WTC11 (cell line): ENCODE measurements at regions not wholly inside any gene's neighbourhood (a gene's known extent, or its start where the extent isn't known, plus 50 kb on each side); places are given as distances from the start of the nearest gene placed in this dataset.

ENCODE experiments used
- ATAC-seq: fragments of 200-7000 bp; cut with Tn5 transposase; 2 replicates; pipeline ENCODE4 v1.10.0; 2021; ENCODE audit warnings: mild to moderate bottlenecking, moderate library complexity
- CTCF ChIA-PET: fragments of 300-600 bp; sonication (Branson Sonifier 250); formaldehyde crosslinking; loops from one replicate; lab custom pipeline; 2021; ENCODE audit warnings: antibody characterized with exemption; lab: Charles Lee
- POLR2A ChIA-PET: fragments of 350-600 bp; sonication (Branson Sonifier 250); formaldehyde crosslinking; loops from one replicate; lab custom pipeline; 2021; ENCODE audit warnings: antibody characterized with exemption; lab: Charles Lee
- DNase-seq: peaks from one replicate; pipeline ENCODE4 v3.0.0; 2021; ENCODE audit warnings: low spot score
- H3K27ac Mint-ChIP-seq: 2 replicates; pipeline ENCODE4 v1.8.0; 2021; ENCODE audit warnings: mixed read lengths
- H3K27me3 Mint-ChIP-seq: 2 replicates; pipeline ENCODE4 v1.8.0; 2021; ENCODE audit warnings: low read depth, mild to moderate bottlenecking, moderate library complexity, mixed read lengths
- H3K36me3 Mint-ChIP-seq: 2 replicates; pipeline ENCODE4 v1.8.0; 2021; ENCODE audit warnings: mixed read lengths
- H3K4me1 Mint-ChIP-seq: 2 replicates; pipeline ENCODE4 v1.8.0; 2022; ENCODE audit warnings: mixed read lengths
- H3K4me3 Mint-ChIP-seq: 2 replicates; pipeline ENCODE4 v1.8.0; 2021; ENCODE audit warnings: mild to moderate bottlenecking, moderate library complexity, mixed read lengths
- H3K9me3 Mint-ChIP-seq: 2 replicates; pipeline ENCODE4 v1.8.0; 2021; ENCODE audit warnings: mixed read lengths
- CBFB ChIP-seq: sonication (generic); formaldehyde crosslinking; IDR thresholded peaks from 2 replicates; pipeline ENCODE4 v1.8.1; 2022; ENCODE audit warnings: mild to moderate bottlenecking, low read depth, missing genetic modification reagents
- E2F1 ChIP-seq: sonication (generic); formaldehyde crosslinking; IDR thresholded peaks from 2 replicates; pipeline ENCODE4 v1.8.0; 2022; ENCODE audit warnings: mild to moderate bottlenecking, missing genetic modification reagents
- E2F4 ChIP-seq: sonication (generic); formaldehyde crosslinking; IDR thresholded peaks from 2 replicates; pipeline ENCODE4 v1.8.1; 2022; ENCODE audit warnings: low read depth, mild to moderate bottlenecking, moderate library complexity, missing genetic modification reagents, borderline replicate concordance
- ESRRA ChIP-seq: sonication (generic); formaldehyde crosslinking; IDR thresholded peaks from 2 replicates; pipeline ENCODE4 v1.8.1; 2022; ENCODE audit warnings: mild to moderate bottlenecking, missing genetic modification reagents, borderline replicate concordance
- FOXP4 ChIP-seq: sonication (generic); formaldehyde crosslinking; IDR thresholded peaks from 2 replicates; pipeline ENCODE4 v1.8.0; 2022; ENCODE audit warnings: mild to moderate bottlenecking, missing genetic modification reagents
- GRHL2 ChIP-seq: fragments of 250-450 bp; sonication (Bioruptor Pico); IDR thresholded peaks from 2 replicates; pipeline ENCODE4 v1.8.0; 2022; ENCODE audit warnings: mild to moderate bottlenecking, moderate library complexity; ENCODE audit not compliant: insufficient replicate concordance, severe bottlenecking
- HMGXB4 ChIP-seq: sonication (generic); formaldehyde crosslinking; IDR thresholded peaks from 2 replicates; pipeline ENCODE4 v1.8.1; 2023; ENCODE audit warnings: mild to moderate bottlenecking, moderate library complexity, missing genetic modification reagents
- IRF1 ChIP-seq: sonication (generic); formaldehyde crosslinking; IDR thresholded peaks from 2 replicates; pipeline ENCODE4 v1.8.0; 2023; ENCODE audit warnings: missing genetic modification reagents
- IRF2 ChIP-seq: sonication (generic); formaldehyde crosslinking; IDR thresholded peaks from 2 replicates; pipeline ENCODE4 v1.8.0; 2022; ENCODE audit warnings: low read depth, missing genetic modification reagents, borderline replicate concordance
- JUN ChIP-seq: sonication (generic); formaldehyde crosslinking; IDR thresholded peaks from 2 replicates; pipeline ENCODE4 v1.8.0; 2023; ENCODE audit warnings: mild to moderate bottlenecking, missing genetic modification reagents
- MLX ChIP-seq: sonication (generic); formaldehyde crosslinking; IDR thresholded peaks from 2 replicates; pipeline ENCODE4 v1.8.1; 2023; ENCODE audit warnings: mild to moderate bottlenecking, missing genetic modification reagents, moderate library complexity
- NFYB ChIP-seq: sonication (generic); formaldehyde crosslinking; conservative IDR thresholded peaks from 2 replicates; pipeline ENCODE4 v1.8.0; 2022; ENCODE audit warnings: low read depth, missing genetic modification reagents
- NR3C1 ChIP-seq: sonication (generic); formaldehyde crosslinking; conservative IDR thresholded peaks from 2 replicates; pipeline ENCODE4 v1.8.1; 2023; ENCODE audit warnings: low read depth, mild to moderate bottlenecking, missing genetic modification reagents
- RORB ChIP-seq: fragments of 250-450 bp; sonication (Bioruptor Pico); IDR thresholded peaks from 2 replicates; pipeline ENCODE4 v1.9.0; 2021; ENCODE audit warnings: mild to moderate bottlenecking
- SOX15 ChIP-seq: fragments of 250-450 bp; sonication (Bioruptor Pico); IDR thresholded peaks from 2 replicates; pipeline ENCODE4 v1.9.0; 2021; ENCODE audit warnings: mild to moderate bottlenecking
- TCF7 ChIP-seq: sonication (generic); formaldehyde crosslinking; IDR thresholded peaks from 2 replicates; pipeline ENCODE4 v1.8.0; 2022; ENCODE audit warnings: mild to moderate bottlenecking, low read depth, missing genetic modification reagents, moderate library complexity
- TP53 ChIP-seq: sonication (generic); formaldehyde crosslinking; IDR thresholded peaks from 2 replicates; pipeline ENCODE4 v1.8.1; 2023; ENCODE audit warnings: mild to moderate bottlenecking, missing genetic modification reagents
- USF1 ChIP-seq: sonication (generic); formaldehyde crosslinking; IDR thresholded peaks from 2 replicates; pipeline ENCODE4 v1.8.0; 2022; ENCODE audit warnings: mild to moderate bottlenecking, missing genetic modification reagents
- ZBTB43 ChIP-seq: sonication (generic); formaldehyde crosslinking; IDR thresholded peaks from 2 replicates; pipeline ENCODE4 v1.8.1; 2023; ENCODE audit warnings: mild to moderate bottlenecking, missing genetic modification reagents
- ZMAT4 ChIP-seq: fragments of 250-450 bp; sonication (Bioruptor Pico); IDR thresholded peaks from 2 replicates; pipeline ENCODE4 v1.9.0; 2021; ENCODE audit warnings: mild to moderate bottlenecking
- ZNF219 ChIP-seq: sonication (generic); formaldehyde crosslinking; IDR thresholded peaks from 2 replicates; pipeline ENCODE4 v1.8.0; 2023; ENCODE audit warnings: missing genetic modification reagents, mild to moderate bottlenecking, borderline replicate concordance
- ZNF396 ChIP-seq: fragments of 250-450 bp; sonication (Bioruptor Pico); IDR thresholded peaks from 2 replicates; pipeline ENCODE4 v1.8.0; 2021; ENCODE audit warnings: mild to moderate bottlenecking, moderate library complexity, borderline replicate concordance

- TF ChIP-seq IRF2 (CRISPR knock-in tag) (no peak), NFYB (CRISPR knock-in tag) (no peak), IRF1 (CRISPR knock-in tag) (no peak)
- Mint-ChIP-seq H3K9me3 (peaks cover 57% of the 10 kb centered on the region), H3K27me3 (peaks cover 6% of the 10 kb centered on the region), H3K4me1 (peaks cover 4% of the 10 kb centered on the region), H3K4me3 (no peak overlapping the region), H3K36me3 (peaks cover 62% of the 10 kb centered on the region), H3K27ac (no peak overlapping the region)
- DNase-seq (no peak), ATAC-seq (no peak)
- CTCF ChIA-PET = no interaction called here
- POLR2A ChIA-PET = no interaction called here
Observed at GRCh38 chr10:130898381-130898780, 413.1 kb downstream of the TCERG1L start.

- POLR2A ChIA-PET = no interaction called here
- TF ChIP-seq IRF1 (CRISPR knock-in tag) = no peak
- TF ChIP-seq SOX15 (CRISPR knock-in tag) = no peak
- no peak for TF ChIP-seq RORB
- no peak for TF ChIP-seq ZBTB43 (CRISPR knock-in tag)
- TF ChIP-seq CBFB (CRISPR knock-in tag) = no peak
- TF ChIP-seq USF1 (CRISPR knock-in tag) = no peak
- TF ChIP-seq ESRRA (CRISPR knock-in tag) = no peak
- no peak for TF ChIP-seq HMGXB4 (CRISPR knock-in tag)
- no peak for TF ChIP-seq TCF7 (CRISPR knock-in tag)
- TF ChIP-seq ZNF219 = no peak
- TF ChIP-seq JUN (CRISPR knock-in tag) = no peak
- no peak for TF ChIP-seq NR3C1 (CRISPR knock-in tag)
- no peak for TF ChIP-seq ZNF396 (CRISPR knock-in tag)
- TF ChIP-seq GRHL2 (CRISPR knock-in tag) = no peak
- TF ChIP-seq FOXP4 (CRISPR knock-in tag) = no peak
- no peak for TF ChIP-seq MLX
- TF ChIP-seq TP53 = no peak
- TF ChIP-seq ZMAT4 (CRISPR knock-in tag) = no peak
- TF ChIP-seq E2F4 = no peak
- no peak for TF ChIP-seq E2F1 (CRISPR knock-in tag)
- TF ChIP-seq, all 79 proteins: peak for 0
- DNase-seq (no peak), ATAC-seq (no peak)
- CTCF ChIA-PET = no interaction called here
- peaks cover 3% of the 10 kb centered on the region for H3K27me3 Mint-ChIP-seq
- peaks cover 47% of the 10 kb centered on the region for H3K9me3 Mint-ChIP-seq
- H3K36me3 Mint-ChIP-seq = peaks cover 54% of the 10 kb centered on the region
- H3K27ac Mint-ChIP-seq = no peak overlapping the region
- no peak overlapping the region for H3K4me3 Mint-ChIP-seq
- H3K4me1 Mint-ChIP-seq = peaks cover 4% of the 10 kb centered on the region
Observed at GRCh38 chr10:130899856-130900255, 411.7 kb downstream of the TCERG1L start.
